Putamen (tissue), 1 donor: ENCODE measurements at regions not wholly inside any gene's neighbourhood (a gene's known extent, or its start where the extent isn't known, plus 50 kb on each side); places are given as distances from the start of the nearest gene placed in this dataset.
A peak's percentile ranks its signal among the peaks of the same experiment; 100 is the strongest.

Source experiments
- DNase-seq: peaks from one replicate; pipeline ENCODE4 v3.0.0-alpha.2; 2016; ENCODE audit warnings: low spot score

- no peak for DNase-seq
Measured at GRCh38 chr2:122734766-122735424, 979.4 kb downstream of the TSN start.

- DNase-seq = no peak
Measured at GRCh38 chr2:122736279-122736678, 980.8 kb downstream of the TSN start.

- no peak for DNase-seq
Measured at GRCh38 chr2:122737429-122738077, 982.1 kb downstream of the TSN start.

- DNase-seq = no peak
Measured at GRCh38 chr2:122739732-122740593, 984.5 kb downstream of the TSN start.

GRCh38 chr2:122740594-122740948 is 985.1 kb downstream of the TSN start:
- DNase-seq = no peak

- DNase-seq = no peak
Measured at GRCh38 chr2:122741403-122741802, 986.0 kb downstream of the TSN start.

- no peak for DNase-seq
Measured at GRCh38 chr2:122743021-122743675, 987.7 kb downstream of the TSN start.

- DNase-seq = no peak
Measured at GRCh38 chr2:122745603-122746002, 990.2 kb downstream of the TSN start.

- no peak for DNase-seq
Measured at GRCh38 chr2:122747670-122748069, 992.2 kb downstream of the TSN start.

- no peak for DNase-seq
Measured at GRCh38 chr2:122748552-122749011, 993.1 kb downstream of the TSN start.

- no peak for DNase-seq
Measured at GRCh38 chr2:122749405-122749804, 994.0 kb downstream of the TSN start.

GRCh38 chr2:122750095-122750494 is 994.6 kb downstream of the TSN start:
- DNase-seq = no peak

GRCh38 chr2:122750808-122751207 is 995.4 kb downstream of the TSN start:
- DNase-seq = no peak

GRCh38 chr2:122753336-122753735 is 997.9 kb downstream of the TSN start:
- DNase-seq = peak; percentile 28

- DNase-seq = no peak
Measured at GRCh38 chr2:122754561-122754960, 999.1 kb downstream of the TSN start.

GRCh38 chr2:122755281-122755780 is 999.9 kb downstream of the TSN start:
- DNase-seq = peak; percentile 4

- no peak for DNase-seq
Measured at GRCh38 chr2:122758967-122759366, 1003.5 kb downstream of the TSN start.

GRCh38 chr2:122764014-122764413 is 1008.6 kb downstream of the TSN start:
- DNase-seq = no peak

GRCh38 chr2:122780251-122780650 is 1024.8 kb downstream of the TSN start:
- no peak for DNase-seq

- DNase-seq = no peak
Measured at GRCh38 chr2:122794100-122794499, 1038.6 kb downstream of the TSN start.

GRCh38 chr2:122795763-122796162 is 1040.3 kb downstream of the TSN start:
- no peak for DNase-seq

- no peak for DNase-seq
Measured at GRCh38 chr2:122799391-122799790, 1043.9 kb downstream of the TSN start.
